ENCODE measurements at regions not wholly inside any gene's neighbourhood (a gene's known extent, or its start where the extent isn't known, plus 50 kb on each side); places are given as distances from the start of the nearest gene placed in this dataset.
"Not testable (repeated sequence)": the region's sequence is repeated elsewhere in the genome, so short reads cannot be mapped to it uniquely, and the experiment has no call there.

- not testable (repeated sequence) for TF ChIP-seq CTCF (IDR thresholded peaks at IDR 0.05); ZFX (IDR thresholded peaks at IDR 0.05; ENCODE audit: borderline replicate concordance)
These were observed 100.5 kb upstream of the ZSCAN2 start for GRCh38 chr15:84500165-84500889.

Data from 22Rv1 (cell line).